Peyer's patch (tissue), 4 donors: ENCODE measurements at regions not wholly inside any gene's neighbourhood (a gene's known extent, or its start where the extent isn't known, plus 50 kb on each side); places are given as distances from the start of the nearest gene placed in this dataset.

ENCODE experiments used
- DNase-seq, 3 donors: peaks; one replicate each; pipeline ENCODE4 v3.0.0-alpha.2; 2017 to 2019
- H3K27ac ChIP-seq, 4 donors: fragments of 200-600 bp; sonication (generic); one replicate each; pipeline ENCODE4 v1.5.1; 2016 to 2019
- H3K27me3 ChIP-seq, 2 donors: fragments of 200-600 bp; sonication (generic); one replicate each; pipeline ENCODE4 v1.5.1; 2019
- H3K36me3 ChIP-seq, 3 donors: fragments of 200-600 bp; sonication (generic); one replicate each; pipeline ENCODE4 v1.5.1; 2016 to 2019
- H3K4me1 ChIP-seq, 4 donors: fragments of 200-600 bp; sonication (generic); one replicate each; pipeline ENCODE4 v1.5.1; 2016 to 2019
- H3K4me3 ChIP-seq, 4 donors: fragments of 200-600 bp; sonication (generic); 1 replicate in 3 of 4; 2 replicates in 1 of 4; pipeline ENCODE4 v1.5.1; 2016 to 2019; ENCODE audit warnings: mild to moderate bottlenecking in 1 of 4
- H3K9me3 ChIP-seq, 4 donors: fragments of 200-600 bp; sonication (generic); one replicate each; pipeline ENCODE4 v1.5.1; 2016 to 2019; ENCODE audit warnings: mild to moderate bottlenecking in 1 of 4
- POLR2A ChIP-seq, 2 donors: fragments of 450-650 bp; IDR thresholded peaks; one replicate each; pipeline ENCODE4 v1.5.1; 2017; ENCODE audit warnings: antibody characterized with exemption in 2 of 2, mild to moderate bottlenecking in 2 of 2, moderate library complexity in 2 of 2
- TF ChIP-seq, protein P1 (sequence below), 6 experiments: fragments of 450-650 bp in 4 of 6; fragments of 200-600 bp in 2 of 6; sonication (generic) in 1 of 6; IDR thresholded peaks; one replicate each; pipeline ENCODE4 v1.5.1; 2017 to 2019; ENCODE audit warnings: antibody characterized with exemption in 6 of 6, mild to moderate bottlenecking in 3 of 6, moderate library complexity in 1 of 6

GRCh38 chr13:107821492-107821891, 393.8 kb downstream of the LIG4 start:
- H3K36me3 ChIP-seq = no peaks in the 10 kb centered on the region
- H3K4me1 ChIP-seq = no peaks in the 10 kb centered on the region
- H3K9me3 ChIP-seq = no peaks in the 10 kb centered on the region
- H3K27ac ChIP-seq = no peak overlapping the region
- TF ChIP-seq, protein P1, sequence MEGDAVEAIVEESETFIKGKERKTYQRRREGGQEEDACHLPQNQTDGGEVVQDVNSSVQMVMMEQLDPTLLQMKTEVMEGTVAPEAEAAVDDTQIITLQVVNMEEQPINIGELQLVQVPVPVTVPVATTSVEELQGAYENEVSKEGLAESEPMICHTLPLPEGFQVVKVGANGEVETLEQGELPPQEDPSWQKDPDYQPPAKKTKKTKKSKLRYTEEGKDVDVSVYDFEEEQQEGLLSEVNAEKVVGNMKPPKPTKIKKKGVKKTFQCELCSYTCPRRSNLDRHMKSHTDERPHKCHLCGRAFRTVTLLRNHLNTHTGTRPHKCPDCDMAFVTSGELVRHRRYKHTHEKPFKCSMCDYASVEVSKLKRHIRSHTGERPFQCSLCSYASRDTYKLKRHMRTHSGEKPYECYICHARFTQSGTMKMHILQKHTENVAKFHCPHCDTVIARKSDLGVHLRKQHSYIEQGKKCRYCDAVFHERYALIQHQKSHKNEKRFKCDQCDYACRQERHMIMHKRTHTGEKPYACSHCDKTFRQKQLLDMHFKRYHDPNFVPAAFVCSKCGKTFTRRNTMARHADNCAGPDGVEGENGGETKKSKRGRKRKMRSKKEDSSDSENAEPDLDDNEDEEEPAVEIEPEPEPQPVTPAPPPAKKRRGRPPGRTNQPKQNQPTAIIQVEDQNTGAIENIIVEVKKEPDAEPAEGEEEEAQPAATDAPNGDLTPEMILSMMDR (IDR thresholded peaks at IDR 0.05) = no peak
- no peak for TF ChIP-seq POLR2A (IDR thresholded peaks at IDR 0.05)
- DNase-seq = no peak
- H3K4me3 ChIP-seq = no peak overlapping the region
- no peaks in the 10 kb centered on the region for H3K27me3 ChIP-seq

DNA sequence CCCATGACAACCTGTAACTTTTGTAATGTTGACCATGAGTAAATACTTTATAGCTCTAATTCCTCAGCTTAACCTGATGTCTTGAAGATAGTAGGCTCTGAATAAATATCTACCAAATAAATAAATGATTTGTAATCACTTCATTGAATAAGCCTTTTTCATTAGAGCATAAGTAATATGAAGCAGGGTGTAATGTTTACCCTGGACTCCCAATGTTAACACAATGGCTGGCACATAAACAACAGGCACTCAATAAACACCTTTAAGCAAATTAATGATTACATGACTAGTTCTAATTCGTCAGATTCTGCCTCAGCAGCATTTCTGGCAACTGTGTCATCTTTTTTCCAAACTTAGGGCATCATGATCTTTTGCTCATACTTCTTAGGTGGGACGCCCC, 396.3 kb downstream of the LIG4 start:
- no peaks in the 10 kb centered on the region for H3K9me3 ChIP-seq

GRCh38 chr13:107817647-107818287, 397.6 kb downstream of the LIG4 start:
- Histone ChIP-seq H3K27ac (no peak overlapping the region), H3K4me1 (no peaks in the 10 kb centered on the region), H3K36me3 (no peaks in the 10 kb centered on the region), H3K9me3 (no peaks in the 10 kb centered on the region), H3K27me3 (no peaks in the 10 kb centered on the region), H3K4me3 (no peak overlapping the region)
- DNase-seq = no peak
- TF ChIP-seq POLR2A (IDR thresholded peaks at IDR 0.05) = no peak

More for the DNA sequence above, 396.3 kb downstream of the LIG4 start:
- H3K27ac ChIP-seq = no peak overlapping the region
- no peak overlapping the region for H3K4me3 ChIP-seq
- TF ChIP-seq, protein P1 (IDR thresholded peaks at IDR 0.05) = no peak
- no peak for TF ChIP-seq POLR2A (IDR thresholded peaks at IDR 0.05)
- no peaks in the 10 kb centered on the region for H3K36me3 ChIP-seq
- no peaks in the 10 kb centered on the region for H3K4me1 ChIP-seq
- no peaks in the 10 kb centered on the region for H3K27me3 ChIP-seq
- DNase-seq = no peak

- TF ChIP-seq POLR2A (IDR thresholded peaks at IDR 0.05) = no peak
- TF ChIP-seq, protein P1 (IDR thresholded peaks at IDR 0.05) = no peak
- Histone ChIP-seq H3K27ac (no peak overlapping the region), H3K4me3 (no peak overlapping the region), H3K4me1 (no peaks in the 10 kb centered on the region), H3K9me3 (no peaks in the 10 kb centered on the region), H3K27me3 (no peaks in the 10 kb centered on the region), H3K36me3 (no peaks in the 10 kb centered on the region)
- DNase-seq = no peak
Observed at GRCh38 chr13:107812014-107812412, 403.3 kb downstream of the LIG4 start.

GRCh38 chr13:107811233-107812013, 403.9 kb downstream of the LIG4 start:
- Histone ChIP-seq H3K4me3 (no peak overlapping the region), H3K27ac (no peak overlapping the region), H3K9me3 (no peaks in the 10 kb centered on the region), H3K4me1 (no peaks in the 10 kb centered on the region), H3K27me3 (no peaks in the 10 kb centered on the region), H3K36me3 (no peaks in the 10 kb centered on the region)
- TF ChIP-seq, protein P1 (IDR thresholded peaks at IDR 0.05) = no peak
- no peak for TF ChIP-seq POLR2A (IDR thresholded peaks at IDR 0.05)
- no peak for DNase-seq

DNA sequence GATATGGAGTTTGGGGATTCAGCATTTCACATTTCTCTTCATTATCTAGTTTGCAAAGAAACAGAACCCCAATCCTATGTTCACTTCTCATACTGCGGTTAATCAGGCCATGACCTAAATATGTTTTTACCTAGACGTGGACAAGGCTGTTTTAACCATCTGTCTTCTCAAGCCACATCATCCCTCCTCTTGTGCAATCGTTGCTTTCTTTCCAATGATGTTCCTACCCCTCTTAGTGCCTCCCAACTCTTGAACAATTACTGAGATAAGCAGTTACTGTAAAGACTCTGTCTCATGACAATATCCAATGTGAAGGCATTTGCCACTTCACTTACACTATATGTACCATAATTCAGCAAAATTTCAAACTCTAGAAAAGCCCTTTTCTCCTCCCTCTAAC, 406.2 kb downstream of the LIG4 start:
- Histone ChIP-seq H3K4me3 (no peak overlapping the region), H3K27ac (no peak overlapping the region), H3K27me3 (no peaks in the 10 kb centered on the region), H3K36me3 (no peaks in the 10 kb centered on the region), H3K4me1 (no peaks in the 10 kb centered on the region), H3K9me3 (no peaks in the 10 kb centered on the region)
- TF ChIP-seq POLR2A (IDR thresholded peaks at IDR 0.05) = no peak
- TF ChIP-seq, protein P1 (IDR thresholded peaks at IDR 0.05) = no peak
- no peak for DNase-seq
